H1 (cell line): ENCODE measurements at regions not wholly inside any gene's neighbourhood (a gene's known extent, or its start where the extent isn't known, plus 50 kb on each side); places are given as distances from the start of the nearest gene placed in this dataset.
A peak's percentile ranks its signal among the peaks of the same experiment; 100 is the strongest.

Source experiments
- ATF2 ChIP-seq: IDR thresholded peaks from 2 replicates; pipeline ENCODE4 v1.6.1; 2012; ENCODE audit warnings: low read length, inconsistent platforms
- ATF3 ChIP-seq: IDR thresholded peaks from 2 replicates; pipeline ENCODE4 v1.6.1; 2011; ENCODE audit warnings: low read depth, mild to moderate bottlenecking, low read length; ENCODE audit not compliant: insufficient read depth
- BRCA1 ChIP-seq: IDR thresholded peaks from 2 replicates; pipeline ENCODE4 v1.6.1; 2012; ENCODE audit warnings: low read depth, low read length, improper control_type of control experiment
- CEBPB ChIP-seq: IDR thresholded peaks from 2 replicates; pipeline ENCODE4 v1.6.1; 2012; ENCODE audit warnings: low read depth, low read length
- CHD2 ChIP-seq: IDR thresholded peaks from 2 replicates; pipeline ENCODE4 v1.6.1; 2012; ENCODE audit warnings: low read length, improper control_type of control experiment
- CTCF ChIP-seq, 3 experiments: IDR thresholded peaks; 1 replicate in 2 of 3; 2 replicates in 1 of 3; pipeline versions ENCODE4 v1.5.1 to v1.6.1; 2011; ENCODE audit warnings: low read length in 3 of 3, mild to moderate bottlenecking in 3 of 3, inconsistent platforms in 2 of 3, low read depth in 1 of 3, moderate library complexity in 1 of 3; ENCODE audit not compliant: insufficient read depth in 1 of 3; ENCODE audit errors: control extremely low read depth in 1 of 3
- E2F6 ChIP-seq: IDR thresholded peaks from 2 replicates; pipeline ENCODE4 v1.6.1; 2012; ENCODE audit warnings: inconsistent platforms
- EZH2 ChIP-seq: fragments of 200-600 bp; sonication (generic); IDR thresholded peaks from 2 replicates; pipeline ENCODE4 v1.7.1; 2012; ENCODE audit warnings: low read depth, mild to moderate bottlenecking, moderate library complexity, low read length, inconsistent platforms; ENCODE audit not compliant: severe bottlenecking
- HDAC6 ChIP-seq: IDR thresholded peaks from one replicate; pipeline ENCODE4 v1.7.1; 2012; ENCODE audit warnings: low read depth, mild to moderate bottlenecking, inconsistent platforms, low read length, moderate library complexity
- JUND ChIP-seq: IDR thresholded peaks from 2 replicates; pipeline ENCODE4 v1.6.1; 2011; ENCODE audit warnings: mild to moderate bottlenecking, improper control_type of control experiment, low read length
- KDM1A ChIP-seq: fragments of 200-600, 300-600 bp; sonication (generic); IDR thresholded peaks from 2 replicates; pipeline ENCODE4 v1.7.1; 2016; ENCODE audit warnings: mild to moderate bottlenecking, low read length, borderline replicate concordance
- MAFK ChIP-seq: IDR thresholded peaks from 2 replicates; pipeline ENCODE4 v1.6.1; 2012; ENCODE audit warnings: low read depth, mild to moderate bottlenecking, improper control_type of control experiment, low read length
- PHF8 ChIP-seq: fragments of 200-600 bp; sonication (generic); conservative IDR thresholded peaks from 2 replicates; pipeline ENCODE4 v1.7.1; 2012; ENCODE audit warnings: low read depth, mild to moderate bottlenecking, inconsistent platforms, low read length, moderate library complexity
- POU5F1 ChIP-seq: IDR thresholded peaks from 2 replicates; pipeline ENCODE4 v1.6.1; 2011; ENCODE audit warnings: low read depth, mild to moderate bottlenecking, low read length, moderate library complexity
- TAF7 ChIP-seq: optimal IDR thresholded peaks from 2 replicates; pipeline ENCODE3; 2011; ENCODE audit warnings: low read depth, mild to moderate bottlenecking, inconsistent platforms, low read length, moderate library complexity, borderline replicate concordance
- TBP ChIP-seq: IDR thresholded peaks from 2 replicates; pipeline ENCODE4 v1.6.1; 2011; ENCODE audit warnings: low read depth, low read length, improper control_type of control experiment
- TEAD4 ChIP-seq: IDR thresholded peaks from 2 replicates; pipeline ENCODE4 v1.6.1; 2012; ENCODE audit warnings: low read depth, low read length, inconsistent platforms, mixed read lengths
- USF2 ChIP-seq: IDR thresholded peaks from 2 replicates; pipeline ENCODE4 v1.6.1; 2011; ENCODE audit warnings: low read length, improper control_type of control experiment

GRCh38 chr13:52968074-52968700, 60.4 kb upstream of the OLFM4 start (continued):
- peak; percentile 94 for TF ChIP-seq CEBPB
- peak; percentile 44; the same call in 1 of the 2 replicates for TF ChIP-seq ATF3
- no peak for TF ChIP-seq BRCA1
- no peak for TF ChIP-seq PHF8
- TF ChIP-seq EZH2 = no peak
- TF ChIP-seq MAFK = no peak
- TF ChIP-seq TAF7 = peak; percentile 72
- no peak for TF ChIP-seq E2F6
- peak; percentile 72 for TF ChIP-seq TEAD4
- TF ChIP-seq TBP = peak; percentile 60; the same call in 1 of the 2 replicates
- TF ChIP-seq CHD2 = no peak
- TF ChIP-seq HDAC6 = no peak
- no peak for TF ChIP-seq KDM1A
- 0 out of 2 replicates have a peak, but pooled peaks have one; percentile 56 for TF ChIP-seq ATF2
- 0 out of 2 replicates have a peak, but pooled peaks have one; percentile 66 for TF ChIP-seq JUND
- TF ChIP-seq CTCF (IDR thresholded peaks at IDR 0.05; ENCODE audit: control extremely low read depth in 1 of 3, insufficient read depth in 1 of 3, low read depth in 1 of 3, low read length in 3 of 3) = peak; percentile 85 to 99 (median 99)
- TF ChIP-seq USF2 = no peak
- TF ChIP-seq POU5F1 = no peak
